Pancreas (tissue), 10 donors: ENCODE measurements at regions not wholly inside any gene's neighbourhood (a gene's known extent, or its start where the extent isn't known, plus 50 kb on each side); places are given as distances from the start of the nearest gene placed in this dataset.

ENCODE experiments used
- ATAC-seq, 4 donors: fragments of 200-7000 bp; cut with Tn5 transposase; one replicate each; pipeline versions ENCODE4 v1.8.0 to v1.9.1; 2020; ENCODE audit warnings: mild to moderate bottlenecking in 4 of 4, moderate library complexity in 4 of 4
- DNase-seq, 6 donors: peaks; one replicate each; pipeline ENCODE4 v3.0.0-alpha.2; 2020
- FAIRE-seq: peaks from 2 replicates; lab custom pipeline; 2012; peaks lifted over from hg19 to GRCh38; lab: Jason Lieb, UNC
- H3K27ac ChIP-seq, 4 donors: fragments of 200-600 bp; sonication (generic); 1 replicate in 3 of 4; 2 replicates in 1 of 4; pipeline versions ENCODE4 v1.5.0 to v1.8.0; 2020
- H3K27me3 ChIP-seq, 4 donors: fragments of 200-600 bp; one replicate each; pipeline ENCODE4 v1.8.0; 2021
- H3K36me3 ChIP-seq, 3 donors: fragments of 200-600 bp; sonication (generic) in 1 of 3; one replicate each; pipeline versions ENCODE4 v1.5.0 to v1.8.0; 2020 to 2021
- H3K4me1 ChIP-seq, 3 donors: fragments of 200-600 bp; one replicate each; pipeline ENCODE4 v1.8.0; 2021
- H3K4me3 ChIP-seq, 4 donors: fragments of 200-600 bp; sonication (generic) in 2 of 4; one replicate each; pipeline versions ENCODE4 v1.5.0 to v1.8.0; 2020 to 2021
- H3K9me3 ChIP-seq, 4 donors: fragments of 200-600 bp; one replicate each; pipeline ENCODE4 v1.8.0; 2021
- CTCF ChIP-seq, 4 donors: fragments of 200-600 bp; sonication (generic) in 3 of 4; IDR thresholded peaks; one replicate each; pipeline versions ENCODE4 v1.5.0 to v1.8.0; 2021; ENCODE audit warnings: antibody characterized with exemption in 4 of 4
- whole genome bisulfite sequencing, 2 donors: extraction: QIAGEN DNeasy Blood & Tissue Kit; methylation state at CpG; one replicate each; pipeline ENCODE4 v1.1.7; 2013; 5-methylcytosine and 5-hydroxymethylcytosine counted together
- intact Hi-C, 3 donors: fragments of 100-400 bp; cut with DNase I; formaldehyde crosslinking; loops; one replicate each; pipeline versions ENCODE4 v1.11.1 to v1.14.2; 2022
- donor health status: healthy with polysubstance abuse.
- donor health status: DM: no; HTN: no; CAD: no; lungs with moderate emphysema.
- donor health status: DM: no; HTN: no; CAD: no.
- donor health status: control.
- donor health status: control.
- donor health status: Bipolar disorder and iron deficiency.
- donor health status: DM: yes; HTN: yes; CAD: no.
- donor health status: DM: no; HTN: no; CAD: no.
- donor health status: DM: no; HTN: no; CAD: no.
- donor health status: DM: yes; HTN: yes; CAD: no.

- Histone ChIP-seq H3K4me3 (no peak overlapping the region), H3K36me3 (no peaks in the 10 kb centered on the region), H3K27me3 (no peaks in the 10 kb centered on the region), H3K9me3 (no peaks in the 10 kb centered on the region), H3K4me1 (no peaks in the 10 kb centered on the region), H3K27ac (no peak overlapping the region)
- FAIRE-seq (no peak), DNase-seq (no peak), ATAC-seq (no peak)
- whole genome bisulfite sequencing, 2 donors: 71 to 82% methylated on average over 8 of the region's 8 CpGs
- intact Hi-C loops: no loop called here
- TF ChIP-seq CTCF (IDR thresholded peaks at IDR 0.05): no peak
Measured at GRCh38 chr20:60411813-60412212, 453.6 kb downstream of the CDH26 start.

GRCh38 chr20:60420676-60421229 is 462.5 kb downstream of the CDH26 start:
- Histone ChIP-seq H3K4me1 (no peaks in the 10 kb centered on the region), H3K27me3 (no peaks in the 10 kb centered on the region), H3K4me3 (no peak overlapping the region), H3K27ac (no peak overlapping the region), H3K9me3 (no peaks in the 10 kb centered on the region), H3K36me3 (no peaks in the 10 kb centered on the region)
- no peak for TF ChIP-seq CTCF (IDR thresholded peaks at IDR 0.05)
- DNase-seq (no peak), FAIRE-seq (no peak), ATAC-seq (no peak)
- intact Hi-C loops: no loop called here
- 65 to 72% methylated on average over 5 of the region's 5 CpGs for WGBS, 2 donors

DNA sequence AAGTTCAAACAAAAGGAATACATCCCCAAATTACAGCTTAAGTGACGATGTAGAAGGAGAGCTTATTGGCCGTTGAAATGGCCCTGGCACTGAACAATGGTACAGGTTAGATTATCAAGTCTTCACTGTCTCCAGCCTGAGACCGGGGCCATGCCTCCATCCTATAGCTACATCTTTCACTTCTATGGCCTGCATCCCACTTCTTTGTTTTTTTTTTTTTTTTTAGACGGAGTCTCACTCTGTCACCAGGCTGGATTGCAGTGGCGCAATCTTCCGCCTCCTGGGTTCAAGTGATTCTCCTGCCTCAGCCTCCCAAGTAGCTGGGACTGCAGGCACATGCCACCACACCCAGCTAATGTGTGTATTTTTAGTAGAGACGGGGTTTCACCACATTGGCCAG is 464.6 kb downstream of the CDH26 start:
- Histone ChIP-seq H3K9me3 (no peaks in the 10 kb centered on the region), H3K27ac (no peak overlapping the region), H3K36me3 (no peaks in the 10 kb centered on the region), H3K4me3 (no peak overlapping the region), H3K4me1 (no peaks in the 10 kb centered on the region), H3K27me3 (no peaks in the 10 kb centered on the region)
- no peak for TF ChIP-seq CTCF (IDR thresholded peaks at IDR 0.05)
- WGBS, 2 donors: 75 to 85% methylated on average over 7 of the region's 7 CpGs
- intact Hi-C loops: no loop called here
- FAIRE-seq (no peak), ATAC-seq (no peak), DNase-seq (no peak)

- H3K27ac ChIP-seq: no peak overlapping the region
- intact Hi-C loops: no loop called here
- WGBS, 2 donors: 42 to 64% methylated on average over 4 of the region's 4 CpGs
- TF ChIP-seq CTCF (IDR thresholded peaks at IDR 0.05): no peak
- no peak for DNase-seq
- FAIRE-seq: no peak
- H3K36me3 ChIP-seq: no peaks in the 10 kb centered on the region
- H3K27me3 ChIP-seq: no peaks in the 10 kb centered on the region
- no peaks in the 10 kb centered on the region for H3K4me1 ChIP-seq
- H3K9me3 ChIP-seq: no peaks in the 10 kb centered on the region
- no peak for ATAC-seq
- H3K4me3 ChIP-seq: no peak overlapping the region
Measured at GRCh38 chr20:60424267-60424902, 466.2 kb downstream of the CDH26 start.

DNA sequence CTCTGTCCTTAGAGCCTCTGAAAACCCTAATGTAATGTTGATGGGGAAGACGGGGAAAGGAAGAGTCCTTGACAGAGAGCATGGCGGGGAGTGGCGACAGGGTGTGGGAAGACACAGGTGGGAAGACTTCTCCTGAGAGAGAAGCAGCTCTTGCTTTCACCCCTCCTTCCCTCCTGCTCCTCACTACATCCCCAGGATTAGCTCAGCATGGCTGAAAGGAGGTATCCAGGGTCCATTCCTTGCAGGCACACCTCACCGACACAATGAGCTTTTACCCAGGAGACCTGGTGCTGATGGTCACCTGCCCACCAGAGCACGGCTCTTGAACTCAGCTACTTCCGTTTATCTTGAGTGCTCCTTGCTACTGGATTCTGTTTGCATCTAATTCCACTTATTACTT is 469.3 kb downstream of the CDH26 start:
- Histone ChIP-seq H3K36me3 (no peaks in the 10 kb centered on the region), H3K4me1 (no peaks in the 10 kb centered on the region), H3K27me3 (no peaks in the 10 kb centered on the region), H3K9me3 (no peaks in the 10 kb centered on the region), H3K4me3 (no peak overlapping the region), H3K27ac (no peak overlapping the region)
- 62 to 86% methylated on average over 6 of the region's 6 CpGs for WGBS, 2 donors
- no peak for DNase-seq
- intact Hi-C loops: no loop called here
- no peak for ATAC-seq
- no peak for FAIRE-seq
- no peak for TF ChIP-seq CTCF (IDR thresholded peaks at IDR 0.05)
